ENCODE measurements at regions not wholly inside any gene's neighbourhood (a gene's known extent, or its start where the extent isn't known, plus 50 kb on each side); places are given as distances from the start of the nearest gene placed in this dataset.
A peak's percentile ranks its signal among the peaks of the same experiment; 100 is the strongest.

DNA sequence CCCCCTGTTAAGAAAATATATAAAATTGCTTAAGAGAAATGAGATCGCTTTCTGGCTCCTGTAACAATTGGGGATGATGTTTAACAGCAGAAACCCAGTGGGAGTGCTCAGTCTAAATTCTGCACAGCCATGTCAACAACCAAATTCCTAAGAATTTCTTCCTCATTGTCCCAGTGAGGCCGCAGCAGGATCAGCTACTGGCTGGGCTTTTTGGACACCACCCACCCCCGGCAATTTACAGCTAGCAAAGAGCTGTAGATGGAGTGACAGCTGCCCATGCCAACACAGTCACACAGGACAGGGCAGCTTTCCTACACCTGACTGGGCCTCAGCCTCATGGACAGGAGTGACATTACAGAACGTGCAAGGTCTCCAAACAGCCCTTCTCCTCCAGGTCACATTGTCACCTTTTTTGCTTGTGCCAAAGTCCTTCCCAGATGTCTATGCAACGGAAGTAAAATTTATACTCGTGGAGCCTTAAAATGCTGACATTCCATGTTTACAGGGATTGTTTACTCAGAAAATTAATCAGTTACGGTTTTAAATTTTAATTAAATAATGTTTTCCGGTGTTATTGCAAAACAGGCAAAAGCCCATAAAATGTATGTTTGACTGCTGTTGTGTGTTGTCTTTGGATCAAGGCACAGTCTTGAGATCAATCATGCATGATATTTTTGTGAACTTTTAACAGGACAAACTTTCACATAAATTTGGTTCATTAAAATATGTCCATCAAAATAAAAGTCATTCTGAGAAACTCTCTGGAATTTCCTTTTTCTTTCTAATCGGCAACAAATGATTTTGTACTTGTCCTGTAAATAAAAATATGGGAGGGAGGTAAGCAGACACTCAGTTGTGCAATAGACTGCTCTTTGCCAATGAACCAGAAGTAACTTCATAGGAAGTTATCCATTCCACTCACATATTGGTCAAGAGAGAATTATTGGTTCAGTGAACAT, 943.2 kb downstream of the MCTP2 start:
- DNase-seq = peak in 2 of 4 donors; percentile 36 to 49

DNA sequence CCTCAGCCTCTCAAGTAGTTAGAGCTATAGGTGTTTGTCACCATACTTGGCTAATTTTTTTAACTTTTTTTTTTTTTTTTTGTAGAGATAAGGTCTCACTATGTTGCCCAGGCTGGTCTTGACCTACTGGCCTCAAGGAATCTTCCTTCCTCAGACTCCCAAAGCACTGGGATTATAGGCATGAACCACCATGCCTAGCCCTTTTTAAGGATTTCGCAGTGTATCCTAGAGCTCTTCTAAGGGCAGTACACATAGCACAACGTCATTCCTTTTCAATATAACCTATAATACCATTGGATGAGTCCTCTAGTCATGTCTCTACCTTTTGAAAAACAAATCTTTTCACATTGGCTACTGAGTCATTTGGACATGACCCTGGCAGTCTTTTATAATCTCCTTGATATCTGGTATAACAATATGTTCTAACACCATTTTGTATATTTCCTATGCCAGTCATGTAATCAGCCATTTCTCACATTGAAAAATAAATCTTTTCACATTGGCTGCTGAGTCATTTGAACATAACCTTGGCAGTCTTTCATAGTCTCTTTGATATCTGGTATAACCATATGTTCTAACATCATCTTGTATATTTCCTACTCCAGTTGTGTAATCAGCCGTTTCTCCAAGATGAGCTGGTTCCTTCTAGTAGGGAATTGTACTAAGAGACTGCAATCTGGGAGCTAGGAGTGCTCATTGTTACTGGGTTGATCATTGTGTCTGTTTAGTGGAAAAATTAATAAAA, 944.7 kb downstream of the MCTP2 start:
- no peaks in the 10 kb centered on the region for H3K4me1 ChIP-seq
- no peaks in the 10 kb centered on the region for H3K27me3 ChIP-seq
- ATAC-seq = no peak
- no peak overlapping the region for H3K4me3 ChIP-seq
- no peak for DNase-seq
- intact Hi-C loops (cut with DNase I) = no loop called here
- no peak overlapping the region for H3K27ac ChIP-seq
- H3K9me3 ChIP-seq = peaks cover 0 to 16% of the 10 kb centered on the region in 2 donors
- TF ChIP-seq, protein P1, sequence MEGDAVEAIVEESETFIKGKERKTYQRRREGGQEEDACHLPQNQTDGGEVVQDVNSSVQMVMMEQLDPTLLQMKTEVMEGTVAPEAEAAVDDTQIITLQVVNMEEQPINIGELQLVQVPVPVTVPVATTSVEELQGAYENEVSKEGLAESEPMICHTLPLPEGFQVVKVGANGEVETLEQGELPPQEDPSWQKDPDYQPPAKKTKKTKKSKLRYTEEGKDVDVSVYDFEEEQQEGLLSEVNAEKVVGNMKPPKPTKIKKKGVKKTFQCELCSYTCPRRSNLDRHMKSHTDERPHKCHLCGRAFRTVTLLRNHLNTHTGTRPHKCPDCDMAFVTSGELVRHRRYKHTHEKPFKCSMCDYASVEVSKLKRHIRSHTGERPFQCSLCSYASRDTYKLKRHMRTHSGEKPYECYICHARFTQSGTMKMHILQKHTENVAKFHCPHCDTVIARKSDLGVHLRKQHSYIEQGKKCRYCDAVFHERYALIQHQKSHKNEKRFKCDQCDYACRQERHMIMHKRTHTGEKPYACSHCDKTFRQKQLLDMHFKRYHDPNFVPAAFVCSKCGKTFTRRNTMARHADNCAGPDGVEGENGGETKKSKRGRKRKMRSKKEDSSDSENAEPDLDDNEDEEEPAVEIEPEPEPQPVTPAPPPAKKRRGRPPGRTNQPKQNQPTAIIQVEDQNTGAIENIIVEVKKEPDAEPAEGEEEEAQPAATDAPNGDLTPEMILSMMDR (IDR thresholded peaks at IDR 0.05) = no peak
- no peaks in the 10 kb centered on the region for H3K36me3 ChIP-seq

More for the DNA sequence above, 943.2 kb downstream of the MCTP2 start:
- Histone ChIP-seq H3K36me3 (no peaks in the 10 kb centered on the region), H3K4me3 (no peak overlapping the region), H3K9me3 (peaks cover 0 to 2% of the 10 kb centered on the region in 2 donors), H3K27me3 (no peaks in the 10 kb centered on the region), H3K4me1 (no peaks in the 10 kb centered on the region), H3K27ac (no peak overlapping the region)
- TF ChIP-seq, protein P1 (IDR thresholded peaks at IDR 0.05) = no peak
- ATAC-seq = no peak
- intact Hi-C loops (cut with DNase I) = no loop called here

DNA sequence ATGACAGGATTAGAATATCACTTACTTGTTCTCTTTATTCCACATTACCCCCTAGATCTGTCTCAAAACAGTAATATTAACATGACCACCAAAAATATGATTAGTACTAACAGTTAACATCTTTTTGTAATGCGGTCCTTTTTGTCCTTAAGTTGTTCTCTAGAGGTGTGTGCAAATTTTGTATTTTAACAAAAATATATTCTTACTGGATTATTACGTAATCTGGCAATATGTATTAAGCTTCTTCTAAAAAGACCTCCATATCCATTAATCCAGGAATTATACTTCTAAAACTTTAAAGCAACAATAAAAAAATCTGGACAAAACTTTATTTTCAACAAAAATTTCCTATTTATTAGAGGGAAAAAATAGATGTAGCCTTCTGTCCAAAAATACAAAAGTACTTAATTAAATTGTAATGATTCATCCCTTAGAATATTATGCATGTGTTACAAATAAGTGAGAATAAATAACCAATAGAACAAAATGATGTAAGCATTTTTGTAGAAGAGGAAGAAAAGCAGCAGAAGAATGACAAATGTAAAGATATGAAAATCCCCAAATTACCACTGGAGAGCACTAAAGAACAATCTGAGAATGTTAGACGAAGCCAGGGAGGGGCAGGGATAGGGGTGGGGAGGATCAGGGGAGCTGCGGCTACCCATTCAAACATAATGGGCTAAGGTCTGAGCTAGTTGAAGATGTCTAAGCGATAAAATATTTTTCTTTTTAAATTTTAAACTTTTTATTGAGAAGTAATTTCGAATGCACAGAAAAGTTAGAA, 945.6 kb downstream of the MCTP2 start:
- Histone ChIP-seq H3K9me3 (peaks cover 0 to 19% of the 10 kb centered on the region in 2 donors), H3K4me1 (no peaks in the 10 kb centered on the region), H3K36me3 (no peaks in the 10 kb centered on the region), H3K27ac (no peak overlapping the region), H3K4me3 (no peak overlapping the region), H3K27me3 (no peaks in the 10 kb centered on the region)
- DNase-seq (no peak), ATAC-seq (no peak)
- TF ChIP-seq, protein P1 (IDR thresholded peaks at IDR 0.05) = no peak
- intact Hi-C loops (cut with DNase I) = no loop called here

GRCh38 chr15:95180530-95180929, 949.2 kb downstream of the MCTP2 start:
- H3K4me1 ChIP-seq = no peaks in the 10 kb centered on the region
- TF ChIP-seq, protein P1 (IDR thresholded peaks at IDR 0.05) = no peak
- H3K9me3 ChIP-seq = peaks cover 0 to 26% of the 10 kb centered on the region in 2 donors
- no peak for DNase-seq
- no peak overlapping the region for H3K27ac ChIP-seq
- H3K4me3 ChIP-seq = no peak overlapping the region
- ATAC-seq = no peak
- no peaks in the 10 kb centered on the region for H3K27me3 ChIP-seq
- intact Hi-C loops (cut with DNase I) = no loop called here
- H3K36me3 ChIP-seq = no peaks in the 10 kb centered on the region
